ENCODE measurements at regions not wholly inside any gene's neighbourhood (a gene's known extent, or its start where the extent isn't known, plus 50 kb on each side); places are given as distances from the start of the nearest gene placed in this dataset.
A peak's percentile ranks its signal among the peaks of the same experiment; 100 is the strongest.
"Not testable (repeated sequence)": the region's sequence is repeated elsewhere in the genome, so short reads cannot be mapped to it uniquely, and the experiment has no call there.

DNA sequence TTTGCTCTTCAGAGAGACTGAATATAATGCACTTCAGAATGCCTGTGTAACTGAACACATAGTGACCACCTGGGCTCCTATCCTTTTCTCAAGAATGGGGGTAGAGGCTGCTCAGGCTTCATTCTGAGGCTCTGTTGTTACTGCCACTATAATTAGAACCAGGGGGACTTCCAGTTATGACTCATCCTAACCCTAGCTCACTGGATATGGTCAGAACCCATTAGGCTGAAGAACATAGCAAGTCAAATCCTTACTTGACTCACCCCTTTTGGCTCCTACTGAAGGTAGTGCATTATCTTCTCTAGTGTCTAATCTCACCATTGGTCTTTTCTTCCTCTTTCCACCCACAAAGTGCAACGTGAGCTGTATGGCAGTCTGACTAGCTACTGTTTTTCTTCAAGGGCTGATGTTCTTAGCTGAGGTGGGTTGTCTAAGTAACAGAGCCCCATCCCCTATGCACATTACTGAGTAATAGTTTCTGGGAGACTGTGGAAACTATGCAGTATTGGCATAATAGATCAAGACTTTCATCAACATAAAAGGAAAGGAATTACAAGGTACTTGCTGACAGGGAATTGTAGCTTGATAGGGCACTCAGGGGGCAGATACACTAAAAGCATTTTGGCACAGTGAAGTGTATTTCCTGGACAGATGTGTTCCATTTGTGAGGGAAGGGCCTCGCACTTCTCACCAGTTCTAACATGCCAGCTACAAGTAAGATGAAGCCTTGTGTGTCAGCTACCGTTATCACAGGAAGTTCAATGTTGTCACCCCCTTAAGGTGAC, 431.0 kb upstream of the MEF2C start:
- DNase-seq: no peak

GRCh38 chr5:89313044-89313443, 430.1 kb upstream of the MEF2C start:
- DNase-seq: peak; percentile 28

DNA sequence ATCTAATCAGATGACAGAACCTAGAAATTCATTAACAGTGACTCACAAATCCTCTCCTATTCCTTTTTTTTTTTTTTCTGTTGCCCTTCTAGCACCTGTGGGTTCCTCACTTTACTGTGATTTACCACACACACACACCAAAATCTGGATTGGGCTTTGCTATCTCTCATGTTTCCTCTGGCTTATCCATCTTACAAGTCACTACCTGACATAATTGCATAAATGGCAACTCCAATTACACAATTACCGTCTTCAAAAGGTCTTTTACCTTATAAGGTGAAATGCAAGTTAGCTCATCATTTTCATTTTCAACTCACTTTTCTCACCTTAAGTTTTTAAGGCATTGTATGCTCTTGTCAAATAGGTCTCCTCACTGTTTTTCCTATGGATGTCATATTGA, 426.3 kb upstream of the MEF2C start:
- DNase-seq: no peak

DNA sequence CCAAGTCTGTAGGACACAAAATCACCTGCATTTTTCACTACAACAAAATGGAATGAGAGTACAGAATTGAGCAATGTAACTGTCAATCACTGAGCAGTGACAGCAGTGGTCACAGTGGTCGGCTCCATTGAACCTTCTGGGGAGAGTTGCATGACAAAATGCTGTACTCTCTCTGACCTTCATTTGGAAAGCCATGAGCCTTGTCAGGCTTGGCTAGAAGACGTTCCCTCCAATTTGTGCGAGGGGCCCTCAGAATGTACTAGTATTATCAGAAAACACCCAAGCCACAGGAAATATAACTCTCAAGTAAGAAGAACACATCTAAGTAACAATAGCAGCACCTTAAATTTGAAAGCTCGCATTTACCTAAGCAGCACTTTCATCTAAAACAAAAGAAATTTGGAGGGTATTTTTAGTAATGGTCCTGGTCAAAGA, 425.6 kb upstream of the MEF2C start:
- no peak for DNase-seq

GRCh38 chr5:89307972-89308371, 425.0 kb upstream of the MEF2C start:
- DNase-seq: no peak

GRCh38 chr5:89307141-89307540, 424.2 kb upstream of the MEF2C start:
- not testable (repeated sequence) for DNase-seq

GRCh38 chr5:89303033-89303480, 420.1 kb upstream of the MEF2C start:
- peak; percentile 40 for DNase-seq

GRCh38 chr5:89302102-89302891, 419.3 kb upstream of the MEF2C start:
- DNase-seq: no peak

DNA sequence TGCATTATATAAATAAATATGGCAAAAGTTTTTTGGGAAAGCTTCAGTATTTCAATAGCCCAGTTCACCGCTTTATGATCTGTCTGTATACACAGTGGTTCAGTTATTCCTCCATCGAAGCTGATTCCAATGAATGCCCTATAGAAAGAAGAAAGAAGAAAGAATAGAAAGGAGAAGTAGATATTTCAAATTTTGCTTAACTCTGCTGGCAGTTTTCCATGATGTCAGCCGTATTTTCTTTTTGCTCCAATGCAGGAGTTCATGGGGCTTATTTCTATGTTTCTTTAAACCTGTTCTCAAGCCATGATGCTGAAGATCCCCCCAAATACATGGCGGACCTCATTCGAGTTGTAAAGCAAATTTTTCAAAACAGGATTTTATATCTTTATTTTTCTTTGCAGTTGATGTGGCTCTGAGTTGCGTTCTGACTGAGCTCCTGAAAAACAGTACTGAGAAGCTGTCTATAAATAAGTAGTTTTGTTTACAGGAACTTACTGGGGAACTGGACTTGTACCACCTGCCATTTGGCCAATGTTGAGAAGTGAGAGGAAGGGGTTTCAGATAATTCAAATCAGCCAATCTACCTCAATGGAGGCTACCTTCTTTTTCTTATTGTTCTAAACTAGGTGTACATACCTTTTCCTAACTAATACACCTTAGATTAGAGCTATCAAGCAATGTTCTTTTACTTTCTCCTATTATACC, 418.5 kb upstream of the MEF2C start:
- DNase-seq: no peak

DNA sequence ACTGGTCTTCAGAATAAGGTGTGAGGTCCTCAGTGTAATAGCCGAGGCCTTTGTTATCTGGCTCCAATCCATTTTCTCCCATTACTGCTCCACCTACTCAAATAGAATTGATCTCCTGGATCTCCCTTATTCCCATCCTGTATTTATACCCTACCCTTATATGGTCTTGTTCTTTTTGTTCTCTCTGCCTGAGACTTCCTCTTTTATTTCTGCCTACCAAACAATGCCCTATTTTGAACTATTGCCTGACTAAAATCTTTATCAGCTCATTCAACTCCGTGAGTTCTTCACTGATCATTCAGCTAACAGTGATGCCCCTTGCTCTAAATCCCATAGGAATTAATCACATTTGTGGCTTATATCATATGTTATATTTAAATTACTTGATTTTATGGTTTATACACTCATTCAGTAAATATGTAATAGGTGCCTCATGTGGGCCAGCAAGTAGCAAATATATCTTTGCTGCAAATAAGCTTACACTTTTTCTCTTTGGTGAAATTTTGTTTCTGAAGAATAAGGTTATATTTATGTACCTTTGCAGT, 417.5 kb upstream of the MEF2C start:
- DNase-seq: no peak

DNA sequence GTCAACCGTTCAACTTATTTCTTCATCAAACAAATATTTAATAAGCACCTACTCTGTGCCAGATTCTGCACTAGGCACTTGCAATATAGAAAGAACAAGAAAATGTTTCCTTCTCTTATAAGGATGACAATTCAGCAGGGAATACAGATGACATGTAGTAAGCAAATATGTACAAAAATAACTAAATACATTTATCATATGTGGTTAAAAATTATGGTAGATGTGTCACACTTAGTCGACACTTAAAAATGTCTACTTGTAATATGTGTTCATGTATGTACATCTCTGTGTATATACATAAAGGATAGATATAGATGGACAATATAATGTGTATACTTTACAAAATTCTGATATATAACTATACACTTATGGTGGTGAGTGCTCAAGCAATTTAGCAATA, 417.0 kb upstream of the MEF2C start:
- no peak for DNase-seq

GRCh38 chr5:89297066-89297465, 414.1 kb upstream of the MEF2C start:
- no peak for DNase-seq

GRCh38 chr5:89293810-89294209, 410.8 kb upstream of the MEF2C start:
- DNase-seq: no peak

DNA sequence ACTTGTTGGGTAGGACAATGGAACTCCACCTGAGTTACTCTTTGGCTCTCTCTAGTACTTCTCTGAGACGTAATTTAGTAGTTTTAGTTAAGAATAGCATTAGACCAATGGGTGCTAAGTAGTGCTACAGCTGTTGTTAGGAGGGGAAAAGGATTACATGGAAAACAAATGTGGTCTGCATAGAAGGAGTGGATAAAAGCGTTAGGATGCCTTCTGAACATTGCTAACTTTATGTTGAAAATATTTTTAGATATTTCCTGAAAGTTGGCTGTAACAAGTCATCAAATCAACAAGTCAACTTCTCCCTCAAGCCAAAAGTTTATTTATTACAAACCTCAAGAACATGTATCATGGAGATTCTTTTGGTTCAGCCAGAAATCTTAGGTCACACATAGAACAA, 409.5 kb upstream of the MEF2C start:
- DNase-seq: no peak

- no peak for DNase-seq
Measured at GRCh38 chr5:89289604-89290003, 406.6 kb upstream of the MEF2C start.

GRCh38 chr5:89287964-89288363, 405.0 kb upstream of the MEF2C start:
- DNase-seq: no peak

GRCh38 chr5:89286320-89286719, 403.3 kb upstream of the MEF2C start:
- DNase-seq: no peak

DNA sequence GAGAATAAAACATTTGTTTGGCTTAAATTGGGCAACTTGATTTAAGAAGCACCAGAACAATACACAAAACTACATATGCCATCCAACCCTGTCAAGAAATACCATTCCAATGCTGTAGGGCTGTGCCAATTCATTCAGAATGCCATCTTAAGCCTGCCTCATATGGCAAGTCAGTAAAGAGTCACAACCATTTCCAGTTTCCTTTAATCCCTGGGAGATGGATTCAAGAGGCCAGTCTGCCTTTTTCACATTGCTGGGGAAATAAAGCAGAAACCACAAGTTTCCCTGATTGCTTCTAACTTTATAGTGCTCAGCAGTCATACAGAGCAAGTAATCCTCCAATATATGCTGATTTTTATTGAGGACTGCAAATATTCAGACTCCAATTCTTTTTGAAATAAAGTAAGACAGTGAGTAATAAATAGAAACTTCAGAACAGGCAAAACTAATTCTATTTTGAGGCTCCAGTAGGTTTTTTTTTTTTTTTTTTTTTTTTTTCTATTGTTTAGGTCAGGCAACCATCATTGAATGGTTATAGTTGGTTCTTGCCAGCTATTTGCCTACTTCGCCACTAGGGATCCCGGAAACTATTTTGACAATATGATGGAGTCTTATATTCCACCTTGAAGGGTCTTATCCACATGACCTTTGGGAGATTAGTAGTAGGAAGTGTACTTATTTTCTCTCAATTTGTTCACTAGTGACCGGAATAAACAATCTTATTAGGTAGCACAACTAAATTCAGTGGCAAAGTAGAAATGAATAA, 400.9 kb upstream of the MEF2C start:
- no peak for DNase-seq

DNA sequence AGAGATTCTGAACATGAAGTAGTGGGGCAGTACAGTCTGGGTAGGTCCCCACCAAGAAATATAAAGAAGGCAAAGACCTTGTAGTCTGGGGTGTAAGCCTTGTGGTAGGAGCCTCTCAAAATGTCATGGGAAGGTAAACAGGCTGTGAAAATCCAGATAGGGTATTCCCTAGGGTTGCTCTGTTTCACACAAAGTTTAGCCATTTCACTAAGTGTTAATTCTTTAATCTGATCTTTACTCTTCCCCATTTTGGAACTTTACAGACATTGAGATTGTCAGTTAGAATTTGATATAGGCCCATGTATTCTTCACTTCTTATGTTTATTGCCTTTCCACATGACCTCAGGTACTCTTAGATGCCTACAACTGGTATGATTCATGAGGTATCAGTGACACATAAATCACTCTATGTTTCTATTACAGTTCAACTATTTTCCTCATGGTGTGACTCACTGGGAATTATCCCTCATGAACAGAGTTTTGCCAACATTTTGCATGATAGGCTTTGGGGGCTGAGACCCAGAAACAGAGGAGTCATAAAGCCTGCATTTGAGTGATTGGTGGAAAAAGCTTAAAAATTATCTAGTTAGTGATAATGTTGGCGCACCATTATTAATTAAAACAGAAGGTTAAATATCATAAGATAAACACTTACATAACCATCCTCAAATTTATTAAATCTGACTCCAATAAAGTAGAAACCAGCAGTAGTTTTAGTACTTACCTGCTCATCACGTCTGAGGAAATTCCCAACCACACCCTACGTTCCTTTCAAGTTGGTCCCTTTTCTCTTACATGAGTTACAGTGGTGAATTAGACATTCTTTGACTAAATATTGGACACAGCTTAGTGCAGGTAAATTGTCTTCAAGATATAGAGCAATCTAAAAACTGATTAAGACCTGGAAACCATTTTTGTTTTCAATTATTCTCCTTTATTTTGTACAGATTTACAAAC, 399.8 kb upstream of the MEF2C start:
- no peak for DNase-seq

DNA sequence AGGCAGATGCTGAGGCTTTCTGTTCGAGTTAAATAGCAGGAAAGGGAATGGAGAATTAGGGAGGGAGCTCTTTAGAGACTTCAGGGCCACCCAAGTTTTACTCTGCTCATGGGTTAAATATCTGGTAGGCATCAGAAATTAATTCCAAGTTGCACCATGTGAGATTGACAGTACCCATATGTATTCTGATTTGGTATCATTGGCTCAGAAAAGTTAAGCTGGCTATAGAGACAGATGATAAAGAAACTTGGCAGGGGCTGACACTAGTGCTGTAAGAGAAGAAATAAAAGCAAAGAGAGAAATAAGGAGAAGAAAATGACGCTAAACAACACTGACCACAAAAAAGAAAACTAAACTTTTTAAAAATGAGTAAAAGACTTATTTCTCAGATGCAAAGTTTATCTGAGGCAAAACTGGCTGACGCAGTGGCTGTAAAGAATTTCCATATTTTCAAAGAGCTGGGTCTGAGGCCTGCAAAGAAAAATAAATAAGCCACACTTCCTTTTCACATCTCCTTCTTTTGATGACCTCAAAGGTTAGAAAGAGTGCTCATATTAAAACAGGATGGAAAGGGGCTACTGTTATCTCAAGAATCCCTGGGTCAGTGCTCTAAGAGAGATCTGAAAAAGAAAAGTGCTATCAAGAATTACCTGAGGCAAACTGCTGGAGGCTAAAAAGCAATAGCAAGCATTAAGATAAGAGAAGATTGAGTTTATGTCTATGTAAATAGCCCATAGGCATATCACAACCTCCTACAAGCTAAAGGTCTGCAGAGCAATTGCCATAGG, 399.0 kb upstream of the MEF2C start:
- DNase-seq: no peak
